ENCODE measurements at regions not wholly inside any gene's neighbourhood (a gene's known extent, or its start where the extent isn't known, plus 50 kb on each side); places are given as distances from the start of the nearest gene placed in this dataset.
"Not testable (repeated sequence)": the region's sequence is repeated elsewhere in the genome, so short reads cannot be mapped to it uniquely, and the experiment has no call there.

GRCh38 chr22:22717664-22718063 lies 73.2 kb downstream of the GGTLC2 start:
- DNase-seq (ENCODE audit: low spot score), result no peak

GRCh38 chr22:22720201-22720723 lies 75.8 kb downstream of the GGTLC2 start:
- DNase-seq (ENCODE audit: low spot score), result peak; percentile 55

- DNase-seq (ENCODE audit: low spot score), result no peak
These were observed 76.4 kb downstream of the GGTLC2 start for GRCh38 chr22:22720724-22721261.

- peak; percentile 52 for DNase-seq (ENCODE audit: low spot score)
These were observed 77.4 kb downstream of the GGTLC2 start for GRCh38 chr22:22721681-22722354.

GRCh38 chr22:22728382-22728781 lies 84.0 kb downstream of the GGTLC2 start:
- DNase-seq (ENCODE audit: low spot score), result peak; percentile 9

GRCh38 chr22:22730655-22731373 lies 86.4 kb downstream of the GGTLC2 start:
- DNase-seq (ENCODE audit: low spot score), result no peak

GRCh38 chr22:22731374-22731676 lies 86.9 kb downstream of the GGTLC2 start:
- DNase-seq (ENCODE audit: low spot score), result no peak

- DNase-seq (ENCODE audit: low spot score), result not testable (repeated sequence)
These were observed 88.6 kb downstream of the GGTLC2 start for GRCh38 chr22:22733006-22733405.

GRCh38 chr22:22733881-22734373 lies 89.5 kb downstream of the GGTLC2 start:
- DNase-seq (ENCODE audit: low spot score), result no peak

- DNase-seq (ENCODE audit: low spot score), result not testable (repeated sequence)
These were observed 90.2 kb downstream of the GGTLC2 start for GRCh38 chr22:22734395-22735272.

- not testable (repeated sequence) for DNase-seq (ENCODE audit: low spot score)
These were observed 90.9 kb downstream of the GGTLC2 start for GRCh38 chr22:22735276-22735675.

- no peak for DNase-seq (ENCODE audit: low spot score)
These were observed 91.5 kb downstream of the GGTLC2 start for GRCh38 chr22:22735695-22736611.

GRCh38 chr22:22737590-22737989 lies 93.2 kb downstream of the GGTLC2 start:
- DNase-seq (ENCODE audit: low spot score), result no peak

- no peak for DNase-seq (ENCODE audit: low spot score)
These were observed 94.7 kb downstream of the GGTLC2 start for GRCh38 chr22:22738959-22739585.

GRCh38 chr22:22740560-22741276 lies 96.3 kb downstream of the GGTLC2 start:
- DNase-seq (ENCODE audit: low spot score), result no peak

GRCh38 chr22:22741843-22742242 lies 97.4 kb downstream of the GGTLC2 start:
- no peak for DNase-seq (ENCODE audit: low spot score)

GRCh38 chr22:22742641-22743040 lies 98.2 kb downstream of the GGTLC2 start:
- DNase-seq (ENCODE audit: low spot score), result no peak

GRCh38 chr22:22743128-22743760 lies 98.8 kb downstream of the GGTLC2 start:
- DNase-seq (ENCODE audit: low spot score), result no peak
